GM12873 (cell line): ENCODE measurements at regions not wholly inside any gene's neighbourhood (a gene's known extent, or its start where the extent isn't known, plus 50 kb on each side); places are given as distances from the start of the nearest gene placed in this dataset.

Experiments used
- TF ChIP-seq, protein P1 (sequence below): IDR thresholded peaks from 2 replicates; pipeline ENCODE4 v1.5.1; 2012; ENCODE audit warnings: low read depth, mild to moderate bottlenecking, moderate library complexity, low read length, control low read depth; ENCODE audit not compliant: insufficient read depth; ENCODE audit errors: missing control alignments

DNA sequence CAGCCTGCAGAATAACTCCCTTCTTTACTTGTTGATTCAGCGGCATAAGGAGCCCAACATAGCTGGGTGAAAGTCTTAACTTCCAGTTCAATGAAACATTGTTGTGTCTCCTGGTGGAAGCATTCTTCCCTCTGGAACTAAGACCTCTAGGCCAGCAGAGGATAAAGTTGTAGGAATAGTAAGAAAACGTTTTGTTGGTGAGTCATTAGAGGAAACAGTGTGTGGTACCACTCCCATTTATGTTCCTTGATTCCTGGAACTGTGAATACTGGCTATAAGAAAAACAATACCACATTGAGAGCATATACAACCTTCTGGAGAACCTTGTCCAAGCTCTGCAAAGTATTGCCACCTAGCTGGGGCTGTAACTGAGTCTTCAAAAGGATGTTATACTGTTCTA, 737.4 kb upstream of the ZP4 start:
- TF ChIP-seq, protein P1, sequence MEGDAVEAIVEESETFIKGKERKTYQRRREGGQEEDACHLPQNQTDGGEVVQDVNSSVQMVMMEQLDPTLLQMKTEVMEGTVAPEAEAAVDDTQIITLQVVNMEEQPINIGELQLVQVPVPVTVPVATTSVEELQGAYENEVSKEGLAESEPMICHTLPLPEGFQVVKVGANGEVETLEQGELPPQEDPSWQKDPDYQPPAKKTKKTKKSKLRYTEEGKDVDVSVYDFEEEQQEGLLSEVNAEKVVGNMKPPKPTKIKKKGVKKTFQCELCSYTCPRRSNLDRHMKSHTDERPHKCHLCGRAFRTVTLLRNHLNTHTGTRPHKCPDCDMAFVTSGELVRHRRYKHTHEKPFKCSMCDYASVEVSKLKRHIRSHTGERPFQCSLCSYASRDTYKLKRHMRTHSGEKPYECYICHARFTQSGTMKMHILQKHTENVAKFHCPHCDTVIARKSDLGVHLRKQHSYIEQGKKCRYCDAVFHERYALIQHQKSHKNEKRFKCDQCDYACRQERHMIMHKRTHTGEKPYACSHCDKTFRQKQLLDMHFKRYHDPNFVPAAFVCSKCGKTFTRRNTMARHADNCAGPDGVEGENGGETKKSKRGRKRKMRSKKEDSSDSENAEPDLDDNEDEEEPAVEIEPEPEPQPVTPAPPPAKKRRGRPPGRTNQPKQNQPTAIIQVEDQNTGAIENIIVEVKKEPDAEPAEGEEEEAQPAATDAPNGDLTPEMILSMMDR, result no peak

DNA sequence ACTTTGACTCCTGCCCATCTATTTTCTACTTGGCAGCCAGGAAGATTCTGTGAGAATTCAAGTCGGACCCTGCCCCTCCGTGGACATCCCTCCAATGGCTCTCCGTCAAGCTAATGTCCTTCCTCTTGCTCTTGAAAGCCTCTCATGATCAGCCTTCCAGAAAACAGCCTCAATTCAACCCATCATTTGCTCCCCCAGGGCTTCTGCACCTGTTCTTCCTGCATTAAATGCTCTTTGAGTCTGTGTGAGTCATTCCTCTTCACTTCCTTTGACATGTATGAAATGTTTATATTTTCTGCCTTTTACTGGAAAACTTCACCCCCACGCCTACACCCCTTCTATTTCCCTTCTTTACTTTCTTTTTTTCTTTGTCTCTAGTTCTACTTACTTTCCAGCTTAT, 734.1 kb upstream of the ZP4 start:
- TF ChIP-seq, protein P1, result no peak

DNA sequence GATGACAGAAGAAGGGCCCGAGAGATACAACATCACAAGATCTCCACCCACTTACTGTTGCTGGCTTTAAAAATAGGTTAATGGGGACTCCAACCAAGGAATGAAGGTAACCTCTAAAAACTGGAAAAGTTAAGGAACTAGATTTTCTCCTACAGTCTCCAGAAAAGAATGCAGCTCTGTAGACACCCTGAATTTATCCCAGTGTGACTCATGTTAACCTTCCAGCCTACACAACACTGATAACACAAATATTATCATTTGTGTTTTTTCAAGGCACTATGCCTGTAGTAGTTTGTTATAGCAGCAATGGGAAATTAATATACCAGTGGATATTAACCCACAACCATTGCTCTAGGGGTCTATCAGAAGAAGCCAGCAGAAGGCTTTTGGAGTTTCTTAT, 730.7 kb upstream of the ZP4 start:
- TF ChIP-seq, protein P1, result no peak

DNA sequence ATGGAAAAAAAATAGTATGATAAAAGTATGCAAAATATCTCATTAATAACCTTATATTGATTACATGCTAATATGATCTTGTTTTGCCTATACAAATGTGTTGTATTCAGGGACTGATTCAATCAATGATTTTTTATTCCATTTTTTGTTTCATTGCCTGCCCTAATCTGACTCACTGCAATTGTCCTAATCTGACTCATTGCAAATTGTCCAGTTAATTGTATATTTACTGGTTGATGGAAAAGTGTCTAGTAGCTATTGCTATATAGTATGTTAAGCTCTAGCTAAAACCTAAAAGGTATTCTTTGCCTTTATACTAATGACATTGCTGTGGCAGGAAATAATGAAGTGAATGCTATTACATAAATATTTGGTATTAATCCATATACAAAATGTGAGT, 728.9 kb upstream of the ZP4 start:
- TF ChIP-seq, protein P1, result no peak

DNA sequence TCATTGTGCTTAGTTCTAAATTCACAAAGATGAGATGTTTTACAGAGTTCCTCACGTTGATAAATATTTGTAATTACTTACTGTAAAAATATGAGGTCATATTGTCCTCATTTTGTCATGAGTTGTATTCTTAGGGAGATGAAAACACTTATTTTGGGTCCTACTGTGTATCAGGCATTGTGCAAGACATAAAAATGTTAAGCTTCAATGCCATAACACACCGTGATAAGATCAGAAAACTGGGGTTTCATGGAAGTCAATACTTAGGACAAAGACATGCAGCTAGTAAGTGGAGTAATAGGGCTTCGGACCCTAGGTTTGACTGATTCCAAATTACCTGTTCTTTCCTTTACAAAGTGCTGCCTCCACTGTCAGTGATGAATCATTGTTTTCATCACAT, 720.7 kb upstream of the ZP4 start:
- TF ChIP-seq, protein P1, result no peak

DNA sequence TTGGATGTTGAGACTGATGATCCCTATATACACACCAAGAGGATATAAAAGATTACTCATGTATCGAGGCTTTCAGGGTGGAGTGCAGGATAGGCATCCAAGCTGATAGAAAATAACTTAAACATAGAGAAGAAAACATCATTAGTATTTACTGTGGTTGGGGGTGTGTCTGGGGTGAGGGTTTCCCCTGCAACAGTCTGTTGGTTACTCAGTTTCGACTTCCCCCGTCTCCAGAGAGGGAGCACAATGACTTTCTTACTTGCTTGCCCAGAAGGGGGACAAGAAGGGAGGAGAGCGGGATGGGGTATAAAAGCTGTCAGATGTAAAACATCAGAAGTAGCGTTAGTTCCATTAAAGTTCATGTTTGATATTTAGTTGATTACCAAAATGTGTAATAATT, 717.4 kb upstream of the ZP4 start:
- TF ChIP-seq, protein P1, result no peak

DNA sequence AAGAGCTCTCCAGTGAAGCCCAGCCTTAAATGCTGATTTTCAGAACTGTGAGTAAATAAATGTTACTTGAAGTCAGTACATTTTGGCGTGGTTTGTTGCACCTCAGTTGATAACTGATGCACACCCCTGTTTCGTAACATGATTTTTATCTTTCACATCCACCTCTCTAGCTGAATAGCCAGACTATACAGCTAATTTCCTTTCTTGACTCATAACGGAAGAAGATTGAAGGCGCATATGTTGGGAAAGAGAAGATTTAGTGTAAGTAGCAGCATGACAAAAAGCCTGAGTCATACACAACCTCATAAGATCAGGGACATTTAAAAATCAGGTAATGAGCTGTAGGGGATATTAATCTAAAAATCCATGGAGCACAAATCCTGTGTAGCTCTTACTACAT, 716.2 kb upstream of the ZP4 start:
- TF ChIP-seq, protein P1, result no peak
